Caco-2 (cell line): ENCODE measurements at regions not wholly inside any gene's neighbourhood (a gene's known extent, or its start where the extent isn't known, plus 50 kb on each side); places are given as distances from the start of the nearest gene placed in this dataset.

Experiments
- BruUV-seq: library from RNA; stranded (reverse); fragments of 400-500 nt; replicated peaks from 2 replicates; lab custom pipeline; 2021; lab: Mats Ljungman, UMichigan
- CTCF ChIA-PET: fragments of 300-600 bp; sonication (Branson Sonifier 250); formaldehyde crosslinking; loops from one replicate; lab custom pipeline; 2022; ENCODE audit warnings: antibody characterized with exemption; lab: Charles Lee
- POLR2A ChIA-PET: fragments of 300-600 bp; sonication (Branson Sonifier 250); formaldehyde crosslinking; loops from one replicate; lab custom pipeline; 2022; ENCODE audit warnings: antibody characterized with exemption; lab: Charles Lee
- DNase-seq, 2 experiments: peaks; one replicate each; pipeline versions ENCODE4 v3.0.0 to v3.0.0-alpha.2; 2020 to 2022
- H3K27me3 ChIP-seq: replicated peaks from 2 replicates; pipeline ENCODE4 v1.6.0; 2011; ENCODE audit warnings: low read length; ENCODE audit not compliant: control insufficient read depth, insufficient read depth
- H3K36me3 ChIP-seq: 2 replicates; pipeline ENCODE4 v1.5.1; 2011; ENCODE audit warnings: low read length; ENCODE audit not compliant: control insufficient read depth, insufficient read depth
- H3K4me1 ChIP-seq: fragments of 250-450 bp; sonication (Bioruptor Pico); 2 replicates; pipeline ENCODE4 v1.5.1; 2020; ENCODE audit warnings: mild to moderate bottlenecking
- H3K4me3 ChIP-seq: 2 replicates; pipeline ENCODE4 v1.5.1; 2011; ENCODE audit warnings: low read depth, mild to moderate bottlenecking, control low read depth, low read length
- H3K9me3 ChIP-seq: fragments of 250-450 bp; sonication (Bioruptor Pico); 2 replicates; pipeline ENCODE4 v1.5.1; 2020; ENCODE audit warnings: mild to moderate bottlenecking, moderate library complexity
- H3K27ac Mint-ChIP-seq: one replicate; pipeline ENCODE4 v1.8.0; 2022; ENCODE audit warnings: mixed read lengths; ENCODE audit not compliant: unreplicated experiment
- H3K27me3 Mint-ChIP-seq: one replicate; pipeline ENCODE4 v1.8.0; 2022; ENCODE audit warnings: mixed read lengths; ENCODE audit not compliant: insufficient read depth, unreplicated experiment
- H3K36me3 Mint-ChIP-seq: one replicate; pipeline ENCODE4 v1.8.0; 2022; ENCODE audit warnings: mild to moderate bottlenecking, mixed read lengths; ENCODE audit not compliant: insufficient read depth, unreplicated experiment
- H3K4me1 Mint-ChIP-seq: one replicate; pipeline ENCODE4 v1.8.0; 2022; ENCODE audit warnings: low read depth, mixed read lengths; ENCODE audit not compliant: unreplicated experiment
- H3K4me3 Mint-ChIP-seq: one replicate; pipeline ENCODE4 v1.8.0; 2022; ENCODE audit warnings: mild to moderate bottlenecking, moderate library complexity, mixed read lengths; ENCODE audit not compliant: unreplicated experiment
- H3K9me3 Mint-ChIP-seq: one replicate; pipeline ENCODE4 v1.8.0; 2022; ENCODE audit warnings: mixed read lengths; ENCODE audit not compliant: unreplicated experiment
- CTCF ChIP-seq, 2 experiments: fragments of 200-600 bp in 1 of 2; IDR thresholded peaks; 1 replicate in 1 of 2; 2 replicates in 1 of 2; pipeline versions ENCODE4 v1.5.1 to v1.8.0; 2011 to 2022; ENCODE audit warnings: antibody characterized with exemption in 1 of 2, control low read depth in 1 of 2, inconsistent platforms in 1 of 2, low read depth in 1 of 2, low read length in 1 of 2, mild to moderate bottlenecking in 1 of 2, moderate library complexity in 1 of 2; ENCODE audit not compliant: insufficient read depth in 1 of 2, severe bottlenecking in 1 of 2, unreplicated experiment in 1 of 2
- intact Hi-C: fragments of 100-400 bp; cut with micrococcal nuclease; formaldehyde crosslinking; loops from one replicate; pipeline ENCODE4 v1.10.0; 2022; ENCODE audit not compliant: unreplicated experiment

DNA sequence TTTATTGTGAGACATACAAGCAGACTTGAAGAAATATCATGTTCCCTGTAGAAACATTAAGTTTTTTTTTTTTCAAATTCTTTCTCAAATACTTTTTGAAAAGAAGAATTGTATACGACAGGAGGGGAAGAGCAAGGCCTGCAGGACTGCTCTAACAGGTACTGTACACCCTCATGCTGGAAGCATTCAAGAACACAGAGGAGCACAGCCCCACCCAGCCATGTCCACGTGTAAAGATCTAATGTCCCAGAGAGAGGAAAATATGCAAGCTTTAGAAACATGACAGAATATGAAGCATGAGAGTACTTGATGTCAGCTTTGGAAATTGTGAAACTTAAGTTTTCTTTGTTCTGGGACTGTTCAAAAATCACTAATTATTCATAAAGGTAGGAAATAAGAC is 191.6 kb downstream of the TTC32 start:
- Mint-ChIP-seq H3K9me3 (peaks cover 15% of the 10 kb centered on the region), H3K36me3 (no peaks in the 10 kb centered on the region), H3K27me3 (peaks cover 11% of the 10 kb centered on the region), H3K4me1 (no peaks in the 10 kb centered on the region), H3K4me3 (no peak overlapping the region), H3K27ac (no peak overlapping the region)
- Histone ChIP-seq H3K4me3 (no peak overlapping the region), H3K27me3 (no peaks in the 10 kb centered on the region), H3K36me3 (no peaks in the 10 kb centered on the region), H3K4me1 (no peaks in the 10 kb centered on the region), H3K9me3 (no peaks in the 10 kb centered on the region; the same call in 1 of the 2 replicates)
- no TSS peak for BruUV-seq
- CTCF ChIA-PET, result no interaction called here
- DNase-seq, result no peak
- no peak for TF ChIP-seq CTCF (IDR thresholded peaks at IDR 0.05; ENCODE audit: insufficient read depth in 1 of 2, low read depth in 1 of 2, low read length in 1 of 2, severe bottlenecking in 1 of 2, unreplicated experiment in 1 of 2)
- POLR2A ChIA-PET, result no interaction called here
- intact Hi-C loops, result no loop called here

DNA sequence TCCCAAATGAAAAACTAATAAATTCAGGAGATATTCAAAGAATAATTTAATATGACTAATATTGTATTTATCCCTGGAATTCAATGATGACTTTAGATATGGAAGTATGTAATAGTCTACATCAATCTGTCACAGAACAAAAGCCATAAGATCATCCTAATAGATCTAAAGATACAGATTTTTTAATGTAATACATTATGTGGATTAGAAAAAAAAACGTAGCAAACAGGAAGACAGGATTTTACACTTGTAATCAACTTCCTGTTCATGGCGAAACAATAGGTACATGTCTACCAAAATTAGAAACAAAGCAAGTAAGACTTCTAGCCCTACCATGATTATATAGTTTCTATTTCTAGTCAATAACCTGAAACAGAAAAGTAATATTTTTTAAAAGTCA is 192.2 kb downstream of the TTC32 start:
- peaks cover 15% of the 10 kb centered on the region for H3K9me3 Mint-ChIP-seq
- H3K4me3 Mint-ChIP-seq, result no peak overlapping the region
- no peaks in the 10 kb centered on the region for H3K27me3 ChIP-seq
- ChIA-PET CTCF (no interaction called here), POLR2A (no interaction called here)
- DNase-seq, result no peak
- H3K36me3 Mint-ChIP-seq, result no peaks in the 10 kb centered on the region
- H3K27ac Mint-ChIP-seq, result no peak overlapping the region
- no peaks in the 10 kb centered on the region for H3K36me3 ChIP-seq
- BruUV-seq, result no TSS peak
- no peaks in the 10 kb centered on the region for H3K4me1 ChIP-seq
- TF ChIP-seq CTCF (IDR thresholded peaks at IDR 0.05; ENCODE audit: insufficient read depth in 1 of 2, low read depth in 1 of 2, low read length in 1 of 2, severe bottlenecking in 1 of 2, unreplicated experiment in 1 of 2), result no peak
- no peaks in the 10 kb centered on the region; the same call in 1 of the 2 replicates for H3K9me3 ChIP-seq
- intact Hi-C loops, result no loop called here
- no peak overlapping the region for H3K4me3 ChIP-seq
- H3K4me1 Mint-ChIP-seq, result no peaks in the 10 kb centered on the region
- peaks cover 11% of the 10 kb centered on the region for H3K27me3 Mint-ChIP-seq

GRCh38 chr2:19708776-19709175 is 193.0 kb downstream of the TTC32 start:
- Mint-ChIP-seq H3K4me1 (no peaks in the 10 kb centered on the region), H3K9me3 (peaks cover 13% of the 10 kb centered on the region), H3K27ac (no peak overlapping the region), H3K36me3 (no peaks in the 10 kb centered on the region), H3K27me3 (peaks cover 10% of the 10 kb centered on the region), H3K4me3 (no peak overlapping the region)
- intact Hi-C loops, result no loop called here
- Histone ChIP-seq H3K27me3 (no peaks in the 10 kb centered on the region), H3K4me1 (no peaks in the 10 kb centered on the region), H3K4me3 (no peak overlapping the region), H3K36me3 (no peaks in the 10 kb centered on the region), H3K9me3 (no peaks in the 10 kb centered on the region; the same call in 1 of the 2 replicates)
- ChIA-PET CTCF (no interaction called here), POLR2A (no interaction called here)
- no peak for DNase-seq
- BruUV-seq, result no TSS peak
- TF ChIP-seq CTCF (IDR thresholded peaks at IDR 0.05; ENCODE audit: insufficient read depth in 1 of 2, low read depth in 1 of 2, low read length in 1 of 2, severe bottlenecking in 1 of 2, unreplicated experiment in 1 of 2), result no peak
